HG03575 (cell line): ENCODE measurements at regions not wholly inside any gene's neighbourhood (a gene's known extent, or its start where the extent isn't known, plus 50 kb on each side); places are given as distances from the start of the nearest gene placed in this dataset.

Experiments used
- ATAC-seq: cut with Tn5 transposase; IDR thresholded peaks from one replicate; pipeline ENCODE4 v1.9.1; 2021; ENCODE audit not compliant: unreplicated experiment, insufficient number of reproducible peaks, low FRiP score; ENCODE audit errors: extremely low read depth

GRCh38 chr17:27233059-27233458 lies 60.9 kb upstream of the WSB1 start:
- ATAC-seq, result no peak

DNA sequence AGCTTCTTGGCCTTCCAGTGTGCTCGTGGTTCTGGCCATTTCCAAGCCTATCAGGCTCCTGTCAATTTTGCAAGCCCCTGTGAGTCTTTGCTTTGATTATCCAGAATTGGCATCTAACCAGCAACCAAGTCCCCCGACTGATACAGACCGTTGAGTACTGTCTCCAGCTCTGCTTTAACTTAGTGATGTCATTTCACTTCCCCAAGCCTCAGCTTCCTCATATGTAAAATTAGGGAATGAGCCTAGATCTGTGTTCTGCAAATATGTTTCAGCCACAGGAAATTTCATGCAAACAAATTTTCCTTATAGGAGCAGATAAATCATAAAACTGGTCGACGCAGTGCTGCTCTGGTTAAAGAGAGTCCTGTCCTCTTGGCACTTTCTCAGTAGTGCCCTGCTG lies 60.1 kb upstream of the WSB1 start:
- ATAC-seq, result no peak

DNA sequence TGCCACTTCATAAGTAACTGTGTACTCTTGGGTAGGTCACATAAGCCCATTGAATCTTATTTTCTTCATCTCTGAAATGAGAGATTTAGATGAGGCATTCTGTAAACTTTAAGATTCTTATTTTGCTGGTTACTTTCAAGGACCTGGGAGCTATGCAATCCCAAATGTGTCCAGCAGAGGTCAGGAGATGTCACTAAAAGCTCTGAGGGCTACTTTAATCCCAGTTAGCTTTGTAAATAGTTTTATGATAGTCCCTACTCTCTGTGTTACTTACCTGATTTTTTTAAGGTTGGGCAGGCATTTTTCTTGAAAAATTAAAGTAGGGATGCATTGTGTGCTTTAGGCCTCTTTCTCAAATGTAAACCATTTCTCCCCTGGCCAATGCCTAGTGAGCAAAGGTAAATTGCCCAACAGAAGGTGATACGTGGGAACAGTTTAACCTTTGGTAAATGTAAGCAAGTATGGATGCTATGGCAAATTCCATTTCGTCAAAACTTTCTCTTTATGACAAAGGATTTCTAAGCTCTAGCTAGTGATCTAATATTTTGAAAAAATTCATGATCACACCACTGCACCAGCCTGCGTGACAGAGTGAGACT lies 57.1 kb upstream of the WSB1 start:
- ATAC-seq, result no peak

GRCh38 chr17:27237890-27238289 lies 56.0 kb upstream of the WSB1 start:
- no peak for ATAC-seq

GRCh38 chr17:27239046-27239445 lies 54.9 kb upstream of the WSB1 start:
- ATAC-seq, result no peak

GRCh38 chr17:27239584-27239983 lies 54.3 kb upstream of the WSB1 start:
- ATAC-seq, result no peak

DNA sequence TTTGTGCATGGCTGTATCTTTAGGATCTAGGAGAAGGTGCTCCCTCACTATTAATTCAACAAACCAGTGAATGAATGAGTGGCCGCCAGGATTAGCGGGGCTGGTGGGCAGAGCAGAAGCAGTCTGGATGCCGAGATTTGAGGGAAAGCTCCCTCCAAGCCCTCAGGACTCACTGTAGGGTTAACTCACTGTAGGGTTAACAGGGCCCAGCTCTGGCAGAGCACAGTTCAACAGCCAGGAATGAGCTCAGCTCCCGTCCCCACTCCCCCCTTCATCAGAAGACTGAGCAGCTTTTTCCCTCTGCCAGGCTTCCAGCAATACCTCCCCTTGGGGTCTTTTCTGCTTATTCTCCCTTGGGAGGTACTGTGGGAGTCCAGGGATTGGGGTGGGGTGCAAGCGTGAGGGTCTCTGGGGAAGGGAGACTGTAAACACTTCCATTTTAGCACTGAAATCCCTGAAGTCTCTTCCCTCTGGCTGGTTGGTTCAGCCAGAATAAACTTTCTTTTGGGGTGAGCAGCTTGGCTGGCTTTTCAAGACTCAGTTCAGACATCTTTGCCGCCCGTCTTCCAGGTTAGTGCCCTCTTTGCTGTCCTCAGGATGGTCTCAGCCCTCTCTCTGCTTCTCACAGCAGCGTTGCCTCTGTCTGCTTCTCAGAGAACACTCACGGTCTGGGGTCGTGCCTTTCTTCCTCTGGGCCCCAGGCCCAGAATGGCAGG lies 53.7 kb upstream of the WSB1 start:
- ATAC-seq, result no peak

GRCh38 chr17:27240802-27241155 lies 53.1 kb upstream of the WSB1 start:
- ATAC-seq, result no peak

DNA sequence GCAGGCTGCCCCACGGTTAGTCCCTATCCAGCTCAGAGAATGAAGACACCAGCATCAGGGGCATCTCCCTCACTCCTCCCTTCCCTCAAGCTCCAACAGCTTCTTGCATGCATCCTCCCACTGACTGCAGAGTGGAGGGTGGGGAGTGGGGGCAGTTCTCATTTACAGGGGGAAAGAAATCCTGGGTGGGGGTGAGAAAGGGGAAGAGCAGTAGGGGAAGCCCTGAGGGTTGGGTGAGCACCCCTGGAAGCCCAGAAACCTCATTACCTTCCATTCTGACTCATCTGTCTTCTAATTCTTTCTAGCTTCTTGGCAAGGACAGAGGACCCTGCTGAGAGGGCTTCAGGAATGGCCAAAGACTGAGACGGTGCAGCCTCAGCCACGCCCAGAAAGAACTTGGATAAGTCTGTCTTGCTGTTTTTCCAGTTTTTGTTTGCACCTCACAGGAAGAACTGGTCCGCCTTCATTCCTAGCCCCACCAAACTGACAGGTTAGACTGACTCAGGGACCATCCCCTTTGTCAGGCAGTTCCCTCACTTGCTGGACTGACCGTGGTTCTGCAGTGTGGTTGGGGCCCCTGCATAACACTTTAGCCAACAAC lies 52.5 kb upstream of the WSB1 start:
- ATAC-seq, result no peak

GRCh38 chr17:27242951-27243350 lies 51.0 kb upstream of the WSB1 start:
- no peak for ATAC-seq

DNA sequence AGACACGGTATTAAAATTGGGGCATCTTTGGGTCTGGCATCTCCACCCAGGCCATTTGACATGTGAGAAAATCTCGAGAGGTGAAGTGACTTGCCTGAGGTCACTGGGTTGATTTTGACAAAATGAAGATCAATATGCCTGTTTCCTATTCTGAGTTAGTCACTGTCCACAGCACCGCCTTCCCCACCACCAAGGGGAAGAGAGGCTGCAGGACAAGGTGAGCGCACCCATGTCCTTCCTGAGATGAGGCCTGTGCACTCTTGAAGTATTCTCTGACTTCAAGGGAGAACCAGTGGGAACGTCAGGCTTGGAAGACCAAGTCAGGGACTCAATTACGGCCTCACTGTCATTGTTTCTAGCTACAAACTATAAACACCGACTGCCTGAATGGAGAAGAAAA lies 49.9 kb upstream of the WSB1 start:
- no peak for ATAC-seq
